HG03571 (cell line): ENCODE measurements at regions not wholly inside any gene's neighbourhood (a gene's known extent, or its start where the extent isn't known, plus 50 kb on each side); places are given as distances from the start of the nearest gene placed in this dataset.
"Not testable (repeated sequence)": the region's sequence is repeated elsewhere in the genome, so short reads cannot be mapped to it uniquely, and the experiment has no call there.

Experiments
- ATAC-seq: cut with Tn5 transposase; IDR thresholded peaks from one replicate; pipeline ENCODE4 v1.9.1; 2021; ENCODE audit not compliant: unreplicated experiment

- not testable (repeated sequence) for ATAC-seq
These were observed 310.1 kb downstream of the SH3GL2 start for GRCh38 chr9:17888964-17889363.

- no peak for ATAC-seq
These were observed 315.8 kb downstream of the SH3GL2 start for GRCh38 chr9:17894501-17895160.

- ATAC-seq, result no peak
These were observed 321.7 kb downstream of the SH3GL2 start for GRCh38 chr9:17900606-17901005.

- no peak for ATAC-seq
These were observed 326.5 kb downstream of the SH3GL2 start for GRCh38 chr9:17905366-17905765.

GRCh38 chr9:17905781-17906175 lies 326.9 kb downstream of the SH3GL2 start:
- no peak for ATAC-seq

GRCh38 chr9:17906176-17906840 lies 327.4 kb downstream of the SH3GL2 start:
- no peak for ATAC-seq

GRCh38 chr9:17906841-17907778 lies 328.2 kb downstream of the SH3GL2 start:
- no peak for ATAC-seq

GRCh38 chr9:17907779-17908508 lies 329.1 kb downstream of the SH3GL2 start:
- no peak for ATAC-seq

- ATAC-seq, result no peak
These were observed 347.4 kb downstream of the SH3GL2 start for GRCh38 chr9:17926246-17926645.

GRCh38 chr9:17927616-17928015 lies 348.8 kb downstream of the SH3GL2 start:
- ATAC-seq, result no peak

GRCh38 chr9:17928228-17928627 lies 349.4 kb downstream of the SH3GL2 start:
- ATAC-seq, result no peak

- no peak for ATAC-seq
These were observed 349.9 kb downstream of the SH3GL2 start for GRCh38 chr9:17928768-17929167.

GRCh38 chr9:17929506-17929905 lies 350.6 kb downstream of the SH3GL2 start:
- no peak for ATAC-seq

GRCh38 chr9:17930071-17930470 lies 351.2 kb downstream of the SH3GL2 start:
- no peak for ATAC-seq

- ATAC-seq, result no peak
These were observed 357.5 kb downstream of the SH3GL2 start for GRCh38 chr9:17936365-17936764.

GRCh38 chr9:17938035-17938655 lies 359.3 kb downstream of the SH3GL2 start:
- no peak for ATAC-seq

- no peak for ATAC-seq
These were observed 363.6 kb downstream of the SH3GL2 start for GRCh38 chr9:17942498-17942897.

- no peak for ATAC-seq
These were observed 376.5 kb downstream of the SH3GL2 start for GRCh38 chr9:17955409-17955808.

- ATAC-seq, result no peak
These were observed 379.5 kb downstream of the SH3GL2 start for GRCh38 chr9:17958363-17958762.

- no peak for ATAC-seq
These were observed 383.9 kb downstream of the SH3GL2 start for GRCh38 chr9:17962747-17963146.

GRCh38 chr9:17963498-17963897 lies 384.6 kb downstream of the SH3GL2 start:
- ATAC-seq, result no peak
